SK-N-SH (cell line): ENCODE measurements at regions not wholly inside any gene's neighbourhood (a gene's known extent, or its start where the extent isn't known, plus 50 kb on each side); places are given as distances from the start of the nearest gene placed in this dataset.
"Not testable (repeated sequence)": the region's sequence is repeated elsewhere in the genome, so short reads cannot be mapped to it uniquely, and the experiment has no call there.

Experiments
- CTCF ChIA-PET: fragments of 300-600, 350-600 bp; formaldehyde crosslinking; extraction: SDS; loops from one replicate; lab custom pipeline; 2021; lab: Yijun Ruan, JAX
- POLR2A ChIA-PET: fragments of 350-600 bp; sonication (Branson Sonifier 250); formaldehyde crosslinking; extraction: SDS; loops from one replicate; lab custom pipeline; 2020; ENCODE audit warnings: antibody characterized with exemption, inconsistent platforms; lab: Yijun Ruan, JAX
- DNase-seq: peaks from one replicate; pipeline ENCODE4 v3.0.0; 2012
- H2AFZ ChIP-seq: fragments of 200-600 bp; sonication (generic); 2 replicates; pipeline ENCODE4 v1.8.1; 2016; ENCODE audit warnings: antibody characterized with exemption, mild to moderate bottlenecking, low read depth
- H3F3A ChIP-seq: fragments of 200-600 bp; sonication (generic); replicated peaks from 2 replicates; pipeline ENCODE3; 2016; ENCODE audit warnings: antibody characterized with exemption, mild to moderate bottlenecking; ENCODE audit not compliant: insufficient read depth
- H3K27ac ChIP-seq, 2 experiments: fragments of 200-500 bp in 1 of 2; fragments of 200-600 bp in 1 of 2; sonication (Bioruptor generic) in 1 of 2; sonication (generic), shearing (Covaris generic) in 1 of 2; 2 replicates each; pipeline versions ENCODE4 v1.5.1 to v1.6.1; 2014 to 2016; ENCODE audit warnings: low read depth in 2 of 2, inconsistent platforms in 1 of 2, low read length in 1 of 2, mild to moderate bottlenecking in 1 of 2, mixed read lengths in 1 of 2
- H3K27me3 ChIP-seq: fragments of 200-600 bp; sonication (generic), shearing (Covaris generic); 2 replicates; pipeline ENCODE4 v1.6.1; 2016; ENCODE audit warnings: mixed run types; ENCODE audit not compliant: insufficient read depth
- H3K36me3 ChIP-seq, 2 experiments: fragments of 200-500 bp in 1 of 2; fragments of 200-600 bp in 1 of 2; sonication (Bioruptor generic) in 1 of 2; sonication (generic) in 1 of 2; replicated peaks in 1 of 2; 2 replicates each; pipeline versions ENCODE3 to v1.5.1; 2014 to 2016; ENCODE audit warnings: low read length in 1 of 2, mild to moderate bottlenecking in 1 of 2; ENCODE audit not compliant: insufficient read depth in 2 of 2, control insufficient read depth in 1 of 2
- H3K4me1 ChIP-seq, 2 experiments: fragments of 200-500 bp in 1 of 2; fragments of 200-600 bp in 1 of 2; sonication (Bioruptor generic) in 1 of 2; sonication (generic), shearing (Covaris generic) in 1 of 2; 2 replicates each; pipeline versions ENCODE4 v1.5.1 to v1.6.1; 2014 to 2016; ENCODE audit warnings: low read depth in 1 of 2, low read length in 1 of 2, mixed run types in 1 of 2; ENCODE audit not compliant: insufficient read depth in 2 of 2, control insufficient read depth in 1 of 2
- H3K4me2 ChIP-seq: fragments of 200-600 bp; sonication (generic), shearing (Covaris generic); 2 replicates; pipeline ENCODE4 v1.6.1; 2017; ENCODE audit warnings: mixed run types
- H3K4me3 ChIP-seq, 2 experiments: fragments of 200-500 bp in 1 of 2; fragments of 200-600 bp in 1 of 2; sonication (Bioruptor generic) in 1 of 2; sonication (generic), shearing (Covaris generic) in 1 of 2; 2 replicates each; pipeline versions ENCODE4 v1.5.1 to v1.8.1; 2014 to 2016; ENCODE audit warnings: low read depth in 2 of 2, inconsistent platforms in 1 of 2, low read length in 1 of 2, mild to moderate bottlenecking in 1 of 2, mixed read lengths in 1 of 2, moderate library complexity in 1 of 2
- H3K79me2 ChIP-seq: fragments of 200-600 bp; sonication (generic); 2 replicates; pipeline ENCODE4 v1.8.1; 2017; ENCODE audit warnings: mild to moderate bottlenecking; ENCODE audit not compliant: insufficient read depth
- H3K9ac ChIP-seq: fragments of 200-600 bp; sonication (generic); 2 replicates; pipeline ENCODE4 v1.6.1; 2017; ENCODE audit warnings: mixed run types
- H3K9me2 ChIP-seq: fragments of 200-600 bp; sonication (generic); 2 replicates; pipeline ENCODE4 v1.6.1; 2017; ENCODE audit warnings: mixed run types
- H3K9me3 ChIP-seq: fragments of 200-600 bp; sonication (generic); 2 replicates; pipeline ENCODE4 v1.6.1; 2017; ENCODE audit warnings: mixed run types, mild to moderate bottlenecking, moderate library complexity
- H4K20me1 ChIP-seq: fragments of 200-600 bp; sonication (generic); 2 replicates; pipeline ENCODE4 v1.6.1; 2017; ENCODE audit warnings: mild to moderate bottlenecking, mixed run types; ENCODE audit not compliant: insufficient read depth
- ELF1 ChIP-seq: IDR thresholded peaks from 2 replicates; pipeline ENCODE4 v1.4.0; 2012
- FOSL2 ChIP-seq: IDR thresholded peaks from 2 replicates; pipeline ENCODE4 v1.4.0; 2012; ENCODE audit warnings: low read depth, mild to moderate bottlenecking, moderate library complexity, borderline replicate concordance
- JUND ChIP-seq: IDR thresholded peaks from 2 replicates; pipeline ENCODE4 v1.4.0; 2012
- MXI1 ChIP-seq: IDR thresholded peaks from 2 replicates; pipeline ENCODE4 v1.6.1; 2012; ENCODE audit warnings: mild to moderate bottlenecking, low read depth, low read length, improper control_type of control experiment
- NFIC ChIP-seq: IDR thresholded peaks from 2 replicates; pipeline ENCODE4 v1.4.0; 2012; ENCODE audit warnings: borderline replicate concordance
- RAD21 ChIP-seq: IDR thresholded peaks from 2 replicates; pipeline ENCODE4 v1.6.1; 2012; ENCODE audit warnings: mild to moderate bottlenecking, low read length
- RXRA ChIP-seq: IDR thresholded peaks from 2 replicates; pipeline ENCODE4 v1.4.0; 2012; ENCODE audit warnings: low read depth, mild to moderate bottlenecking, borderline replicate concordance
- SIN3A ChIP-seq: IDR thresholded peaks from 2 replicates; pipeline ENCODE4 v1.6.1; 2012; ENCODE audit warnings: low read depth, mild to moderate bottlenecking, low read length, moderate library complexity, borderline replicate concordance
- SMC3 ChIP-seq: IDR thresholded peaks from 2 replicates; pipeline ENCODE4 v1.6.1; 2012; ENCODE audit warnings: low read depth, low read length, improper control_type of control experiment
- TAF1 ChIP-seq: IDR thresholded peaks from 2 replicates; pipeline ENCODE4 v1.6.1; 2012; ENCODE audit warnings: low read depth, mild to moderate bottlenecking, low read length, moderate library complexity, borderline replicate concordance
- TCF12 ChIP-seq: IDR thresholded peaks from 2 replicates; pipeline ENCODE4 v1.4.0; 2012
- WGBS: methylation state at CpG from one replicate; pipeline ENCODE4 v1.1.6; 2017; ENCODE audit warnings: low lambda C conversion rate; 5-methylcytosine and 5-hydroxymethylcytosine counted together
- TF ChIP-seq, protein P1 (sequence below): fragments of 150-350 bp; IDR thresholded peaks from 2 replicates; pipeline ENCODE4 v1.6.1; 2017; ENCODE audit warnings: antibody characterized with exemption, low read length, low read depth, borderline replicate concordance
- TF ChIP-seq, protein P2 (sequence below): fragments of 200-600 bp; sonication (generic); IDR thresholded peaks from 2 replicates; pipeline ENCODE4 v1.6.1; 2017; ENCODE audit warnings: antibody characterized with exemption, mild to moderate bottlenecking, moderate library complexity

DNA sequence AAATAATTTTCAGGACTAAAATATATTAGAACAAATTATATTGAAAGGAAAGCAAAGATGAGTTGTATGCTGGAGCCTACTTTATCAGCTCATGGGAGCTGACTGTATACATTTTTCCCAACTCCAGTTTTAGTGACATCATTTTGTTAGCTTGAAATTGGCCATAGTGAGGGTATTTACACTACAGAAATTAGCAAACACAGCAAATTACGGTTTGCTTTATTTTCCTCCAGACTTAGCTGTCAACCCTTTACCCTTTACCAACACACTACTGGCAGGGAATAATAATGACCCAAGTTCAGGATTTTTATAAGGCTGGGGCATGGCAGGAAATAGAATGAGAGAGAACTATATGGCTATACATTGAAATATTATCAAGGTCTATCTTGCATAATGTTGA is 120.3 kb upstream of the PRSS1 start:
- TF ChIP-seq, protein P1, sequence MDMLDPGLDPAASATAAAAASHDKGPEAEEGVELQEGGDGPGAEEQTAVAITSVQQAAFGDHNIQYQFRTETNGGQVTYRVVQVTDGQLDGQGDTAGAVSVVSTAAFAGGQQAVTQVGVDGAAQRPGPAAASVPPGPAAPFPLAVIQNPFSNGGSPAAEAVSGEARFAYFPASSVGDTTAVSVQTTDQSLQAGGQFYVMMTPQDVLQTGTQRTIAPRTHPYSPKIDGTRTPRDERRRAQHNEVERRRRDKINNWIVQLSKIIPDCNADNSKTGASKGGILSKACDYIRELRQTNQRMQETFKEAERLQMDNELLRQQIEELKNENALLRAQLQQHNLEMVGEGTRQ: no peak
- TF ChIP-seq TAF1 (no peak), JUND (no peak), FOSL2 (no peak), RXRA (no peak), TCF12 (no peak), NFIC (no peak), ELF1 (no peak)
- Histone ChIP-seq H3K36me3 (no peaks in the 10 kb centered on the region), H3K27ac (no peak overlapping the region), H3K4me2 (no peak overlapping the region), H3K27me3 (0 out of 2 replicates have a peak, but pooled peaks cover 6% of the 10 kb centered on the region), H3K9me2 (no peaks in the 10 kb centered on the region), H3K79me2 (no peaks in the 10 kb centered on the region), H3K9ac (no peak overlapping the region), H3K4me3 (no peak overlapping the region), H4K20me1 (no peaks in the 10 kb centered on the region), H3F3A (peaks cover 4% of the 10 kb centered on the region), H3K4me1 (no peaks in the 10 kb centered on the region; a peak in 2 of 4 replicates), H3K9me3 (peaks cover 4% of the 10 kb centered on the region; the same call in 1 of the 2 replicates), H2AFZ (no peak overlapping the region)
- no peak for DNase-seq
- POLR2A ChIA-PET: no interaction called here
- WGBS: 77% methylated on average over 1 of the region's 1 CpG
- CTCF ChIA-PET: interaction anchor here (0.6 to 11.2 kb wide), 6 partner anchors 15 to 586 kb away, joined by 3 to 488 read pairs (median 6); no protein-coding TSS in a partner anchor

DNA sequence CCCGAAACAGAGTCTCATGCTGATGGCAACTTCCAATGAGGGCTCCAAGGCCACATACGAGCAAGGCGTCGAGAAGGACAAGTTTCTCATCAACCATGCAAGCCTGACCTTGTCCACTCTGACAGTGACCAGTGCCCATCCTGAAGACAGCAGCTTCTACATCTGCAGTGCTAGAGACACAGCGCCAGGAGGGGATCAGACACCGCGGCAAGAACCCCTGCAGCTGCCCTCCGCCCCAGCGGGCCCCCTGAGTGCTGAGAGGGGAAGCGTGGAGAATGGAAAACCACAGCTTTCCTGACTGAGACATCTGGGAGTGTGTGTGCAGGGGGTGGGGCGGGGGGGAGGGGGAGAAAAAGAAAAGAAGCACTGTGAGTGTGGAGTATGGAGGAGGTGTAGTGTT is 122.0 kb upstream of the PRSS1 start:
- POLR2A ChIA-PET: not testable (repeated sequence)
- WGBS: 89% methylated on average over 11 of the region's 11 CpGs
- CTCF ChIA-PET: interaction anchor here (0.8 to 4.2 kb wide), 9 partner anchors 10 to 376 kb away, joined by 3 to 34 read pairs (median 5); no protein-coding TSS in a partner anchor

DNA sequence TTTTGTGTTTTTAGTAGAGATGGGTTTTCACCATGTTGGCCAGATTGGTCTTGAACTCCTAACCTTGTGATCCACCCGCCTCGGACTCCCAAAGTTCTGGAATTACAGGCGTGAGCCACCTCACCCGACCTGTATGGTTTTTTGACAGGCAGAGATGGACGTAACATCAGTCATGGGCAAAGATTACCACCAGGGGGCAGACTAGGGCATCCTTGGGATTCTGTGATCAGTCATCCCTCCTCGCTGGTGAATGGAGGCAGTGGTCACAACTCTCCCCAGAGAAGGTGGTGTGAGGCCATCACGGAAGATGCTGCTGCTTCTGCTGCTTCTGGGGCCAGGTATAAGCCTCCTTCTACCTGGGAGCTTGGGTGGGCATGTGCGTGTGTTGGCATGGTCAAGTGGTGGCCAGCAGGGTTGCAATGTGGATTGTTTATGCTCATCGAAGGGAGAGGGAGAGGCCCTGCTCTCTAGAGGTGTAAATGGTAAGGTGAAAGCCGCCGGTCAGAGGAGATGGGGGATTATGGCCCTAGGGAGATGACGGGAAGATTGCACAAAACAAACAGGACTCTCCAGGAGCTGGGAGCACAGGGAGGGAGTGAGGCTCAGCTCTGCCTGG is 122.7 kb upstream of the PRSS1 start:
- POLR2A ChIA-PET: no interaction called here
- Histone ChIP-seq H3K9me2 (no peaks in the 10 kb centered on the region), H3K4me1 (no peaks in the 10 kb centered on the region; a peak in 1 of 4 replicates), H3K36me3 (no peaks in the 10 kb centered on the region)
- WGBS: 70% methylated on average over 12 of the region's 12 CpGs
- TF ChIP-seq, protein P2, sequence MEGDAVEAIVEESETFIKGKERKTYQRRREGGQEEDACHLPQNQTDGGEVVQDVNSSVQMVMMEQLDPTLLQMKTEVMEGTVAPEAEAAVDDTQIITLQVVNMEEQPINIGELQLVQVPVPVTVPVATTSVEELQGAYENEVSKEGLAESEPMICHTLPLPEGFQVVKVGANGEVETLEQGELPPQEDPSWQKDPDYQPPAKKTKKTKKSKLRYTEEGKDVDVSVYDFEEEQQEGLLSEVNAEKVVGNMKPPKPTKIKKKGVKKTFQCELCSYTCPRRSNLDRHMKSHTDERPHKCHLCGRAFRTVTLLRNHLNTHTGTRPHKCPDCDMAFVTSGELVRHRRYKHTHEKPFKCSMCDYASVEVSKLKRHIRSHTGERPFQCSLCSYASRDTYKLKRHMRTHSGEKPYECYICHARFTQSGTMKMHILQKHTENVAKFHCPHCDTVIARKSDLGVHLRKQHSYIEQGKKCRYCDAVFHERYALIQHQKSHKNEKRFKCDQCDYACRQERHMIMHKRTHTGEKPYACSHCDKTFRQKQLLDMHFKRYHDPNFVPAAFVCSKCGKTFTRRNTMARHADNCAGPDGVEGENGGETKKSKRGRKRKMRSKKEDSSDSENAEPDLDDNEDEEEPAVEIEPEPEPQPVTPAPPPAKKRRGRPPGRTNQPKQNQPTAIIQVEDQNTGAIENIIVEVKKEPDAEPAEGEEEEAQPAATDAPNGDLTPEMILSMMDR: peak; percentile 73
- TF ChIP-seq SIN3A (no peak), SMC3 (peak; percentile 26; the same call in 1 of the 2 replicates), MXI1 (no peak), RAD21 (peak; percentile 31; the same call in 1 of the 2 replicates)
- TF ChIP-seq, protein P1: no peak
- TF ChIP-seq, all 33 proteins: peak for 3
- Histone ChIP-seq H3K9ac (no peak overlapping the region), H3K27me3 (no peaks in the 10 kb centered on the region), H3K79me2 (no peaks in the 10 kb centered on the region), H3K9me3 (peaks cover 4% of the 10 kb centered on the region; the same call in 1 of the 2 replicates), H3K27ac (no peak overlapping the region), H3K4me3 (no peak overlapping the region), H3K4me2 (no peak overlapping the region), H4K20me1 (no peaks in the 10 kb centered on the region), H3F3A (no peaks in the 10 kb centered on the region), H2AFZ (no peak overlapping the region)
- CTCF ChIA-PET: interaction anchor here (0.8 to 4.2 kb wide), 13 partner anchors 11 to 377 kb away, joined by 3 to 34 read pairs (median 5); no protein-coding TSS in a partner anchor
- peak; percentile 52 for DNase-seq

More for the DNA sequence above, 122.0 kb upstream of the PRSS1 start:
- H4K20me1 ChIP-seq, H3K4me3 ChIP-seq, H3K27me3 ChIP-seq, H3F3A ChIP-seq, H3K4me1 ChIP-seq, H3K36me3 ChIP-seq, H3K4me2 ChIP-seq, H3K27ac ChIP-seq, DNase-seq, H2AFZ ChIP-seq, H3K79me2 ChIP-seq, H3K9me3 ChIP-seq, H3K9me2 ChIP-seq, H3K9ac ChIP-seq: not testable (repeated sequence)

DNA sequence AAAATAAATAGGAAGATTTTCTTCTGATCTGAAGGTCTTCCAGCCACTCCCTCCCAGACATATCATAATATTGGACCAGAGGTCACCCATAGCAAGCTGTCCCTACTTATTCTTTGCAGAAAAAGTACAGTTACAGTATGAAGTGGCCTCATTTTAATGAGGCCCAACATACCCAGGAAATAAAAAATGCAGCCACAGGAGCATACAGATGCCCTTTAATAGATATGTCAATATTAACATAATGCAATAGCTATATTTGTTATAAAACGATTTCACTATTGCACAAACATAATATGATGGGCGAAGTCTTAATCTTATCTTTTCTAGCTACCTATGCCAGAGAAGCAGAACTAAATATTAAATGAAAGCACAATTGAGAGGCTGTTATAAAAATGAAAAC is 124.1 kb upstream of the PRSS1 start:
- POLR2A ChIA-PET, H3F3A ChIP-seq, H4K20me1 ChIP-seq, H3K9me3 ChIP-seq, H3K27me3 ChIP-seq, H3K4me2 ChIP-seq, H3K4me3 ChIP-seq, H3K9ac ChIP-seq, H2AFZ ChIP-seq, H3K27ac ChIP-seq, H3K36me3 ChIP-seq, DNase-seq, H3K4me1 ChIP-seq, H3K9me2 ChIP-seq, H3K79me2 ChIP-seq: not testable (repeated sequence)
- CTCF ChIA-PET: interaction anchor here (1.1 to 4.2 kb wide), 10 partner anchors 8 to 256 kb away, joined by 3 to 34 read pairs (median 6); no protein-coding TSS in a partner anchor
- 76% methylated on average over 2 of the region's 2 CpGs for WGBS
